Activated CD4-positive, alpha-beta T cell treated with anti-CD3 and anti-CD28 coated beads for 1 hour (primary cell): ENCODE measurements at regions not wholly inside any gene's neighbourhood (a gene's known extent, or its start where the extent isn't known, plus 50 kb on each side); places are given as distances from the start of the nearest gene placed in this dataset.
"Not testable (repeated sequence)": the region's sequence is repeated elsewhere in the genome, so short reads cannot be mapped to it uniquely, and the experiment has no call there.

Experiments used
- DNase-seq: peaks from one replicate; pipeline ENCODE4 v3.0.0-alpha.2; 2020

- not testable (repeated sequence) for DNase-seq
These were observed 258.7 kb upstream of the NOTCH2NLA start for GRCh38 chr1:146487555-146487954.

GRCh38 chr1:146487155-146487554 lies 258.3 kb upstream of the NOTCH2NLA start:
- DNase-seq: not testable (repeated sequence)

- DNase-seq: not testable (repeated sequence)
These were observed 257.6 kb upstream of the NOTCH2NLA start for GRCh38 chr1:146486300-146487014.

GRCh38 chr1:146484195-146484594 lies 255.4 kb upstream of the NOTCH2NLA start:
- not testable (repeated sequence) for DNase-seq

GRCh38 chr1:146479188-146479587 lies 250.4 kb upstream of the NOTCH2NLA start:
- not testable (repeated sequence) for DNase-seq

- not testable (repeated sequence) for DNase-seq
These were observed 249.4 kb upstream of the NOTCH2NLA start for GRCh38 chr1:146478125-146478720.

GRCh38 chr1:146475086-146475485 lies 246.3 kb upstream of the NOTCH2NLA start:
- not testable (repeated sequence) for DNase-seq

- DNase-seq: not testable (repeated sequence)
These were observed 245.4 kb upstream of the NOTCH2NLA start for GRCh38 chr1:146474216-146474615.

- DNase-seq: peak; percentile 68
These were observed 243.5 kb upstream of the NOTCH2NLA start for GRCh38 chr1:146472192-146472861.

- not testable (repeated sequence) for DNase-seq
These were observed 231.1 kb upstream of the NOTCH2NLA start for GRCh38 chr1:146459939-146460338.

GRCh38 chr1:146459308-146459707 lies 230.5 kb upstream of the NOTCH2NLA start:
- DNase-seq: not testable (repeated sequence)

- not testable (repeated sequence) for DNase-seq
These were observed 220.0 kb upstream of the NOTCH2NLA start for GRCh38 chr1:146448877-146449246.

- DNase-seq: peak; percentile 40
These were observed 219.5 kb upstream of the NOTCH2NLA start for GRCh38 chr1:146448212-146448876.

- peak; percentile 25 for DNase-seq
These were observed 215.0 kb upstream of the NOTCH2NLA start for GRCh38 chr1:146443871-146444222.

- DNase-seq: not testable (repeated sequence)
These were observed 214.5 kb upstream of the NOTCH2NLA start for GRCh38 chr1:146443088-146443870.

GRCh38 chr1:146438543-146438942 lies 209.7 kb upstream of the NOTCH2NLA start:
- DNase-seq: not testable (repeated sequence)

GRCh38 chr1:146416642-146417041 lies 187.8 kb upstream of the NOTCH2NLA start:
- DNase-seq: not testable (repeated sequence)

GRCh38 chr1:146415017-146415416 lies 186.2 kb upstream of the NOTCH2NLA start:
- not testable (repeated sequence) for DNase-seq

GRCh38 chr1:146413911-146414310 lies 185.1 kb upstream of the NOTCH2NLA start:
- DNase-seq: not testable (repeated sequence)

GRCh38 chr1:146411923-146412322 lies 183.1 kb upstream of the NOTCH2NLA start:
- DNase-seq: peak; percentile 21

GRCh38 chr1:146409817-146410441 lies 181.1 kb upstream of the NOTCH2NLA start:
- not testable (repeated sequence) for DNase-seq
